DMS153 treated with DMSO at 0.1 percent for 48 hours (cell line): ENCODE measurements at regions not wholly inside any gene's neighbourhood (a gene's known extent, or its start where the extent isn't known, plus 50 kb on each side); places are given as distances from the start of the nearest gene placed in this dataset.

Source experiments
- DNase-seq: peaks from one replicate; lab custom pipeline; 2025; ENCODE audit not compliant: unreplicated experiment; lab: John Stamatoyannopoulos, UW

DNA sequence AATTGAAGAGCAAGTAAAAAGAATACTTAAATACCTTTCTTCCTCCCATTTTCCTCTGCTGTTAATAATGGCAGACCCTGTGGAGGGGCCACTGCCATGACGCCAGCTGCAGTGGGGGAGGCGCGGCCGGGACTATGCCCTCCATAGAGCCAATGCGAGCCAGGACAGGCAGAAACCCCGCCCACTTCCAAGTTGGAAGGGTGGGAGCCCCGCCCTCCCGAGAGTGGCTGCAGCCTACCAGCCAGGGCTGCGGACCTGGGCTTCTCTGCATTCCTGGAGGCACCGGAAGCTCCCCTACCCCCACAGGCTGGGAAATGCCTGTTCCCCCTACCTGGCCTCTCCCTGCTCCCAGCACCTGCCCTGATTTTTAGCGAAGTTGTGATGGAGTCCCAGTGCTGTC lies 439.4 kb upstream of the CDH19 start:
- DNase-seq: no peak

DNA sequence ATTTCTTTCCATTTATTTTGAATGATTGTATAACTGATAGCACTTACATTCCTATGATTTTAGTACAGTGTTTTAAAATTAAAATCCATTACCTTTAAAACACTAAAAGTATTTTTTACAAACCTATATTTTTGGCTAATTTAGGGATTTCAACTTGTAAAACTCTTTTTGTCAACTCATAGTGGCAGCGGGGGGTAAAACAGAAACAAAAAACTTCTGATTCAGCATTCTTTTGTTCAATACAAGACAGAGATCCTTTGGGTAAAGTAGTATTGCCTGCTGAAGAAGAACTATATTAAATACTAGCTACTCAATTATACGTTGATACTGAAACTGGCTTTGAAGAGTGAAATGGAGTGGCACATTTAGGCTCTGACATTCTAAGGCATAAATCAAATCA lies 437.4 kb upstream of the CDH19 start:
- DNase-seq: no peak

DNA sequence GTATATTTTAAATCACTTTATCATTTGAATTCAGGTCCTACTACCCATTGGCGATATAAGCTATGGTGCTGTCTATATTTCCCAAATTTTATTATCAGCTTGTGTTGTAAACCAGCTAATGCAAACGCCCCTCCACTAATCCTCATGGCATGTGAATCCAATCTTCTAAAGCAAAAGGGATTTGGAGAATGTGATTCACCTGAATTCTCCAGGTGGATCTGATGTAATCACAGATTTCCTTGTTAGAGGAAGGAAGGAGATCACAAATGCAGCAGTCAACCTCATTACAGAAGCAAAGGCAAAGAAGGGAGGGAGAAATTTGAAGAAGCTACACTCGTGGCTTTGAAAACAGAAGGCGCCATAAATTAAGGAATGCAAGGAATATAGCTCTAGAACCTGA lies 431.1 kb upstream of the CDH19 start:
- DNase-seq: no peak

DNA sequence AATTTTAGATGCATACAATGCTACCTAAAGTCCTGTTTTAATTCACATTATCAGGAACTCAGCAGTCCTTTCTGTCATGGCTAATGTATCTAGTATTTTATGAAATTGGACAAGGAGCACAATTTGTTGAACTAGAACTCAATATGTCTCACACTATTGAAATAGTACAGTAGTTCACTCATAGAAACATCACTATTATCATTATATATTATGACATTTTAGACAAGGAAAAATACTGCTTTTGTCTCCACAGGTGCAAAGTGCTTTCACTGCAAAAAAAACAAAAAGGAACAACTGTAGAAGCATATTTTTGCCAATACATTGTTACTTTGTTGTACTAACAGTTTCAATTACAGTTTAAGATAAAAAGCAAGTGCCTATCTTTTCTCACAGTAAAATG lies 419.2 kb upstream of the CDH19 start:
- no peak for DNase-seq

DNA sequence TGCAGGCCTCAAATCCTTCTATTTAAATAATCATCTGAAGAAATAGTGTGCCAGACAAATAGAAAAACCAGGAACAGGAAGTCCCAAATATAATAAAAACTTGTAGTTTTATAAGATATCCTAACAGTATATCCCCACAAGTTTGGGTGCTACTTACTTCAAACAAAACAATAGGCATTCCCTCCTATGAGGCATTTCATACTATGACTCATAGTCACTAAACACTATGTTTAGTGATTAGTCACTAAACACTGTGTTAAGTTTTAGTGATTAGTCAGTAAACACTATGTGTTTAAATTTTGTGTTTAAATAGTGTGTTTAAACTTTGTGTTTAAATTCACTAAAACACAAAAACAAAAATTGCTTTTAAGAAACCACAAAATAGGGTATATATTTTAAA lies 407.0 kb upstream of the CDH19 start:
- no peak for DNase-seq

DNA sequence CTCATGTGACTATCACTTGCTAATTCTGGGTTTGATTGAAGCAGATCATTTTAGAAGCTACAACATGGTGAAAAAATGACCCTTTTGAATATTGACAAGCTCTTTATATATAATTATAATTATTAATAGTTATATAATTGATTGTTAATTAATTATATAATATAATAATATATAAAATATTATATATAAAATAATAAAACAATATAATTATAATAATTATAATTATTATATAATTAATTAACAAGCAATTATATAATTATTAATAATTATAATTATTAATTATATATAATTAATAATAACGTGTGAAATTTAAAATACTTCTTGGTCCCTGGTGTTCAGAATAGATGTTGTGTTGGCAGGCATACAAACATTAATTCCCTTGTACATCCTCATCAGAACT lies 404.1 kb upstream of the CDH19 start:
- DNase-seq: no peak

DNA sequence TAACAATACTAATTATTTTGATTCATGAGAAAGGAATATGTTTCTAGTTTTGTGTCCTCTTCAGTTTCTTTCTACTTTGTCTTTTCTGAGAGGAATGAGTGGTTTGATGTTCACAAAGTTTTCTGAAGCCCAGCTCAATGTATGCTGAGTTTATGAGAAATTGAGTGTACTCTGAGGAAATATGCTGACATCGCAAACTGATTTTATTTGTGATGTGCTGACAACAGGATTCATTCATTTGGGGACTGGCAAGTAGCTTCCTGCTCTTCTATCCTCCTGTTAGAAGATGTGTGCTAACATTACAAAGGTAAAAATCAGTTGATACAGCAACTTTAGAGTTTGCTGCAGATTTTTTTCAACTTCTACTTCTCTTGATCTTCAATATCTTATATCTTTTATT lies 403.2 kb upstream of the CDH19 start:
- DNase-seq: no peak

DNA sequence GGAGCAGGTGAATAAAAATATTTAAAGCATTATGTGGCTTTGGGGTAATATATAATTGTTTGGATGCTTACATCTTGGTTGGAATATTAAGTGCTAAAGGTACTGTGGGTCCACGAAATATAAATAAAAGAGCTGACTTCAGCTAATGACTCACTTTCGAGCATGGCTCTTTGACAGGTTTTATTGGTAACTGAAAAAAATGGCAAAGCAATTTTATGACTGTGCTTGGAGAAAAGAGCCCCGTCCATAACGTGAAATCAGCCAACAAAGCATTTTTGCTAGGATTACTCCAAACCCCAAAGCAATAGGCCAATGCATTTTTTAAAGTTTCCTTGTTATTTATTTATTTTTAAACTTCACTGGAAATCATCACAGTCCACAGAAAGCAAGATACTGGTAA lies 397.2 kb upstream of the CDH19 start:
- DNase-seq: no peak

DNA sequence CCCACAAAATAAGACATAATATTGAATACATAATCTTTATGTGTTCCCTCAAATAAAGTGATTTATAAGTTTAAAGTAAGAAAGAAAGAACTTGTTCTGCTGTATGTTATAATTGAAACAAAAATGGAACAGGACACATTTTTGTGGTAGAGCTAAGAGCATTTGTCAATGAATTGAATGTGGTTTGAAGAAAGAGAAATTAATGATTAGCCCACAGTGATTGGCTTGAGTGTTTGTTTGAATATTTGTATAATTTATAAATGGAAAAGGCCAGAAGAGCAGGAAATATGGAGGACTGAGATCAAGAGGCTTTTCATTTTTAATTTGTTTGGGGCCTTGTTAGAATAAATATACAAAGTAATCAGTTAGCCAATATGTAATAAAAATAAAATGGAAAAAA lies 395.1 kb upstream of the CDH19 start:
- DNase-seq: no peak

DNA sequence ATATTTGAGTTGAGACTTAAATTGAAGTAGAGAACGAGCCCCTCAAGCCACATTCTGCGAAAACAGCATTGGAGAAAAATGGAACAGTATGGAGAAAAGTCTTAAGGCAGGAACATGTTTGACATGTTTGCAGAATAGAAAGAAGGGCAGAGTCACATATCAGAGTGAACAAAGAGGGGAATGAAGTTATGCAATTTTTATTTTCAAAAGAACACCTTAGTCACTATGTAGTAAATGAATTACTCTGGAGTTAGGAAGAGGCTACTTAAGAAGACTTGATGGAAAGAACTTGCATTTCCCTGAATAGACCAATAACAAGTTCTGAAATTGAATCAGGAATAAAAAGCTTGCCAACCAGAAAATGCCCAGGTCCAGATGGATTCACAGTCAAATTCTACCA lies 391.4 kb upstream of the CDH19 start:
- DNase-seq: no peak

DNA sequence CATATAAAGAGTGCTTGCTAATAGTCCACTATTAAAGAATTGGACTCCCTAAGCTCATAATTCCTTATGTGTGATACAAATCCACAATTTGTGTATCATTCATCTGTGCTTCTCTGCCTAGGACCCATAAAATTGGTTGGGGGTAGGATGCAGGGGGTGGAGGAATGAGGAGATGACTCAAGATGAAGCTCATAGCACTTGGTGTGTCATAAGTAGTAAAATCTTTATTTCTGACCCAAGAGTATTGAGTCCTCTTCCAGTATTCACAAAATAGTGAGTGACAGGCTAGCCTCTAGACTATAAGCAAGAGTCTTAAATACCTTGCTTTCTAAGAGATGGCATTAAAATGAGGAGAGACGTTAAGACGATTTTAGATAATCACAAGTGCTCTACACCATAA lies 390.9 kb upstream of the CDH19 start:
- DNase-seq: no peak

DNA sequence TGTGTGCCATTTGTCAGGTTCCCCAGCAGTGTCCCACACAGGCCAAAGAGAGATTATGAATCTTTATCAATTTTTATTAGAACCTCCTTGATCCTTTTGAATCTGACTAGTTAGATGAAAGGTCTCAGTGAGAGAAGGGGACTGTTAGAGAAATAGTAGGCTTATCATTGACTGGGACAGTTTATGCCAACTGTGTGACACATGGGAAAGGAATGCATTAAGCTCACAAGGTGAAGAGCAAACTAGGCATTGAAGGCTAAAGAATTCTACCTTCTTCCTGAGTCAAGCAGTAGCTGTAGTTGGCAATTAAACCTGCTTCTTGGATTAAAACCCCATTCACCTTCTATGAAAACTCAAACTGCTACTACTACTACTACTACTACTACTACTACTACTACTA lies 389.6 kb upstream of the CDH19 start:
- no peak for DNase-seq

DNA sequence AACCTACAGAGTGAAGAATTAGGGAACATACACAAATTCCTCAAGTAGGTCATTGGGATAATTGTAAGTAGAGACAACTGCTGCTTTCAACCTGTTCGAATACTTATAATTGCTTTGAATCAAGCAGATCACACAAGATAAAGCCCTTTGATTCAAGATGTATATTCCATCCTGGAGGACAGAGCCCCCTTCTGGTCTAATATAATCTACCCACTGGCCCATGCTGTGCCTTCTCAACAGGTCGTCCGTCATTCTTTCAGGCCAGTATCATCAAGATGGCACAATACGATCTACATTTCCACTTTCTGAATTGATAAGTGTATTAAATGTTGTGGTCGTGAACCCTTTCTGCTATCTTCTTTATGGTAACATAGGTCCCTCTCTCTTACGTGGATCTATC lies 387.0 kb upstream of the CDH19 start:
- DNase-seq: no peak

DNA sequence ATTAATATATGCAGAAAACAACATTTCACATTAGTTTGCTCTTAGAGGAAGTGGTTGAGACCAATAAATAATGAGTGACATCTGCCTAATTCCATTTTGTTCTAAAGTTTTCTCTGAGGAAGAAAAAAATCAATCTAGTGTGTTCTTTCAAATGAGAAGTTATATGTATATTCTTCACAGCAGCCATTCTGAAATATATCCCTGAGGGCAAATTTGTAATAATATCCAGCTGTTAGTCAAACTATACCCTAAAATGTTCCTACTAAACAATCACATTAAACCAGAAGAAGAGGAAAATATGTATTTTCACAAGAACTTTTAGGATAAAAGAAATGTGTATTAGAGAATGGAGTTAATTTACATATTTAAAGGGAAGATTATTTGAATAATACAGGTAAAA lies 375.1 kb upstream of the CDH19 start:
- DNase-seq: no peak

DNA sequence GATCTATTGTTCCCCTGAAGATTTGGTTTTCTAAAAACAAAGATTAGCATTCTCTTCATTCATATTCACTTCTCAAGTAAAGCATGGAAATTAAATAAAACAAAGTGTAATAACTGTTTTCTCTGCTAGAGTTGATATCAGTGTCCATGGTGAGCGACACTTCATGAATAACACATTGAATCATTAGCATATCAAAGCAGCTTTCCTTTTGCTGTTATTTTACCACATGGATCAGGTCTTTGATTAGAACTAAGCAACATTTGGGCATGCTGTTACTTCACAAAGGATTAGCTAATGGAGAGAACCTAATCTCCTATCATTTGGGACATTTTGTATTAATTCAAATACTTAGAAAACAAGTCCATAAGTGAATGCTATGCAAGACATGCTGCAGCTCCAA lies 368.8 kb upstream of the CDH19 start:
- DNase-seq: no peak

DNA sequence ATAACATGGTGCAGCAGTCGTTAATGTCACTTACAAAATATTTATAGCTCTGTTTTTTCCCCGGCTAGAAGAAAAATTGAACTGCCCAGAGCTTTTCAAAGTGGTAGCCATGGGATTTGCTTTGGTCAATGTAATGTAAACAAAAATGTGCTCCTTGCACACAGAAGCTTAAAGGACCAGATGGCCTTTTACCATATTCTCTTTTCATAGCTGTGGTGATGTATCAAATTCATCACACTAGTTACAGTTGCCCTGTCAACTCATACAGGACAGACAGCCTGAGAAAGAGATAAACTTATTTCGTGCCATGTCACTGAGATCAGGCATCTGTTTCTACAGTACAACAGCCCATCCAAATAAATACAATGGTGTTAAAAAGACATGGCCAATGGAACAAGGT lies 368.1 kb upstream of the CDH19 start:
- DNase-seq: no peak

DNA sequence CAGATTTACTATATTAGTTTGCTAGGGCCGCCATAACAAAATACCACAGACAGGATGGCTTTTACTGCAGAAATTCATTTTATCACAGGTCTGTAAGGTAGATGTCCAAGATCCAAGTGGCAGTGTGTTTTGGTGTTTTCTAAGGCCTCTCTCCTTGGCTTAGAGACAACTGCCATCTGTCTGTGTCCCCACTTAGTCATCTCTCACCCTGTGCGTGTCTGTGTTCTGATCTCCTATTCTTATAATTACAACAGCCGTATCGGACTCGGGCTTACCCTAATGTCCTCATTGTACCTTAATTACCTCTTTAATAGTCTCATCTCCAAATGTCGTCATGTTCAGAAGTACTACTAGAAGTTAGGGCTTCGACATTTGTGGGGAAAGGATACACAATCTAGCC lies 362.3 kb upstream of the CDH19 start:
- no peak for DNase-seq

DNA sequence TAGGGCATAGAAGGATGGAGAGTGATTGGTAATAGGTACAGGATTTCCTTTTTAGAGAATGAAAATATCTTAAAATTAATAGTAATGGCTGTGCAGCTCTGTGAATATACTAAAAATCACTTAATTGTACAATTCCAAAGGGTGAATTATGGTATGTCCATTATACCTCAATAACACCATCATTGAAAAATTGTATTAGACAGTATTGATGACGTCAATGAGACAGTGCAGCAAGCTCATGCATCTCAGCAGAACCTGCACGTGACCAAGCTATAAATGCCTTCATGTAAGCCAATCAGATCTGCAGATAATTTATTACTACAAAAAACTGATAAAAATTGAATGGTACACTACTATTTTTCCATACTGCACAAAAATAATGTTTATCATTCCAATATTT lies 354.4 kb upstream of the CDH19 start:
- DNase-seq: no peak

DNA sequence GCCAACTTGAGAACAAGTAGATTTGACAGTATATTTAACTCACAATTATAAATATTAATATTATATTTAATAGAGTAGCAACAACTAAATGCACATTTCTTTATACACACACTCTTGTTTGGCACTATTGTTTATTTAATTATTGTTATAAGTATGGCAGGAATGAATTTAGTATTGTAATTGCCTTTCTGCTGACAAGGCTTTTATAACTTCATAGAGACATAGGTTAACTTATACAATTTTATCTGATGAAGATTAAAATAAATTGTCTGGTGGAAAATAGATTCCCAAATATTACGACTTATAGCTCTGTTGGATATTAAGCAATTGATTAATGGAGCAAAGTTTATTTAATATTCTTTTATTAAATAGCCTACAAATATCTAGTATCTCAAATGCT lies 347.9 kb upstream of the CDH19 start:
- DNase-seq: no peak

DNA sequence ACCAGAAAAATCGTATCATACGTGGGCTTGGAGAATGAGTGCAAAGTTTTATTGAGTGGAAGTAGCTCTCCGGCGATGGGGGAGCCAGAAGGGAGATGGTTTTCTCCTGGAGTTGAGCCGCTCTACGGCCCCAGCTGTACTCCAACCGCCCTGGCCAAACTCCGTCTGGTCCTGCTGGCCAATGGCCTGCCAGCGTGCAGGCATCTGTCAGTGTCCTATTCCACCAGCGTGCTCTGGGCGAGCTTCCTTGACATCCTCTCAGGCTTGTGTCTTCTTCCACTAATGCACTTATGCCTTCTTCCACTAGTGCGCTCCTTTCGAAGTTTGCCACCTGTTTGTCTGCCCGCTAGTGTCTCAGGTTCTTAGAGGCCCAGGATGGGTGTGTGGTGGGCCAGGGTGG lies 345.5 kb upstream of the CDH19 start:
- DNase-seq: no peak

DNA sequence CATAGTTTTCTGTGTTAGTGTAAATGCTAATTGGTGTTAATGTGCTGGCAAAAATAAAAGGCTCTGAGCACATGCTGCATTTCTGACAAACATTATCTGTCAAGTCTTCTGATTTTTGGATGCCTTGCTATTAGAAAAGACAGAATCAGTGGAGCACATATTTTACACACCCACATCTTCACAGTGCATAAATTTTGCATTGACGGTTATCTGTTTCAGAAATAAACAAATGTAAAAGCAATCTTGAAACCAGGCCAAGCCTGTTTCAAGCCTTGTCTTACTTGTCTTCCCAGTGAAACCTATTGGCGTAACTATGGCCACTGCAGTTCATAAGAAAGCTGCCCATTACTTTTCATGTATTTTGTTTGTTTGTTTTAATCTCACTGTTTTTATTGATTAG lies 333.7 kb upstream of the CDH19 start:
- no peak for DNase-seq

DNA sequence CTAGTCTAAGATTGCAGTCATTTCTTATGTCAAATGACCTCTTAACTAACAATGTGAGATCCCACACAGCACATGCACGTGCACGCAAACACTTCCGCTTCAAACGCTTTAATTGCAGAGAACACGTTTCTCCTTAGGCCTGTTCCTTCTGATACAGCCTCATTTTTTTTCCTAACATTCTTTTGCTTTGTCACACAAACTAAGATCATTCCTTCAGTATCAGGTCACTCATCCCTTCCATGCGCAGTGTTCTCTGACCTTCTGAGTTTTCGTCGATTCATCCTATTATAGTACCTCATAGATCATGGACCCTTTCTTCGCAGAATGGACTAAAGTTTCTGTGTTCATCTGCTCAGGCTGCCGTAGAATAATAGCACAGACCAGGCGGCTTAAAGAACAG lies 327.1 kb upstream of the CDH19 start:
- no peak for DNase-seq

DNA sequence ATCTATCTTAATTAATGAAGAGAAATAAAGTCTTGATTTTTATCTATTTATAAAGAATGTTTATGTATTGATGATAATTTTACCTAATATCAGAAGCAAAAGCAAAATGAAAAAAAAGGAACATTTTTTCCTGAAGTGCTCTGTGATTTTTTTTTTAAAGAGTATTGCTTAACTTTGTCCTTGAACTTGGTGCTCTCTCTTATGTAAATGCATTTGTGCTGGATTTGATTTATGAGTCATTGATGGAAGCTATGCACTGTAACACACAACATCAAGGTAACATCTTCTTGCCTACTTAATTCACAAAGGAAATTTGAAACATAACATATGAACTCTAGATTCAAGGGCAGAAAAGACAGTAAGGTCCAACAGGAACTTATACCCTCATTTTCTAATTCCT lies 312.9 kb upstream of the CDH19 start:
- no peak for DNase-seq

DNA sequence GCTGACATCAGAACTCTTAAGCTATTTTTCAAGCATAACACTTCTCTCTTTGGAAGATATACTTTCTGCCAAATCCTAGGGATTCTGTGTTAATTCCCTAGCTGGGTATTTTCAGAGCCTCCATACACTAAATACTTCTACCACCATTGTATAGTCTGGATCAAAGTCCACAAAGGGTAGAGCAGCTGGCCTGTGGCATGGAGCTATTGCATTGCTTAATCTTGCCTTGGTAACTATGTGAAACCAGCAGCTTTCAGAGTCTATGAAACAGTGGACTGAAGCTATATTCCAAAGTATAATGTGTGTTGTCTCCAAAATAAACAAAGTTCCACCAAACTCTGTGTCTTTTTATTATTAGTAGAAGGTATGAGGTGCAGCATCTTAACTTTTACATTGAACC lies 296.9 kb upstream of the CDH19 start:
- DNase-seq: no peak
